Activated naive CD4-positive, alpha-beta T cell treated with anti-CD3 and anti-CD28 coated beads for 36 hours (primary cell): ENCODE measurements at regions not wholly inside any gene's neighbourhood (a gene's known extent, or its start where the extent isn't known, plus 50 kb on each side); places are given as distances from the start of the nearest gene placed in this dataset.
"Not testable (repeated sequence)": the region's sequence is repeated elsewhere in the genome, so short reads cannot be mapped to it uniquely, and the experiment has no call there.

ENCODE experiments used
- CTCF ChIA-PET: fragments of 350-600 bp; sonication (Branson Sonifier 250); formaldehyde crosslinking; loops from one replicate; lab custom pipeline; 2021; ENCODE audit warnings: antibody characterized with exemption; lab: Charles Lee
- DNase-seq: peaks from one replicate; pipeline ENCODE4 v3.0.0-alpha.2; 2020
- H3K27ac Mint-ChIP-seq: one replicate; pipeline ENCODE4 v1.8.0; 2021; ENCODE audit warnings: mild to moderate bottlenecking, mixed read lengths
- H3K27me3 Mint-ChIP-seq: one replicate; pipeline ENCODE4 v1.8.0; 2021; ENCODE audit warnings: low read depth, mixed read lengths
- H3K36me3 Mint-ChIP-seq: one replicate; pipeline ENCODE4 v1.8.0; 2021; ENCODE audit warnings: low read depth, mixed read lengths
- H3K4me1 Mint-ChIP-seq: one replicate; pipeline ENCODE4 v1.8.0; 2021; ENCODE audit warnings: low read depth, mixed read lengths
- H3K4me3 Mint-ChIP-seq: one replicate; pipeline ENCODE4 v1.8.0; 2021; ENCODE audit warnings: mild to moderate bottlenecking, moderate library complexity, mixed read lengths
- H3K9me3 Mint-ChIP-seq: one replicate; pipeline ENCODE4 v1.8.0; 2021; ENCODE audit warnings: mixed read lengths
- intact Hi-C: fragments of 100-400 bp; cut with micrococcal nuclease; formaldehyde crosslinking; loops from one replicate; pipeline ENCODE4 v1.15.1; 2023

- H3K4me3 Mint-ChIP-seq = no peak overlapping the region
- CTCF ChIA-PET = no interaction called here
Observed at GRCh38 chr1:90291431-90292216, 296.7 kb downstream of the ZNF326 start.

GRCh38 chr1:90282811-90283210 lies 287.9 kb downstream of the ZNF326 start:
- Mint-ChIP-seq H3K36me3 (no peaks in the 10 kb centered on the region), H3K4me1 (no peaks in the 10 kb centered on the region), H3K27me3 (no peaks in the 10 kb centered on the region), H3K9me3 (no peaks in the 10 kb centered on the region), H3K4me3 (no peak overlapping the region), H3K27ac (no peak overlapping the region)
- DNase-seq = no peak
- CTCF ChIA-PET = no interaction called here
- intact Hi-C loops = no loop called here

More at GRCh38 chr1:90291431-90292216, 296.7 kb downstream of the ZNF326 start:
- Mint-ChIP-seq H3K27ac (no peak overlapping the region), H3K4me1 (no peaks in the 10 kb centered on the region), H3K27me3 (peaks cover 3% of the 10 kb centered on the region), H3K36me3 (no peaks in the 10 kb centered on the region), H3K9me3 (no peaks in the 10 kb centered on the region)
- intact Hi-C loops = no loop called here
- DNase-seq = no peak

GRCh38 chr1:90281886-90282285 lies 287.0 kb downstream of the ZNF326 start:
- H3K4me3 Mint-ChIP-seq, DNase-seq, intact Hi-C loops, H3K9me3 Mint-ChIP-seq, H3K4me1 Mint-ChIP-seq, CTCF ChIA-PET, H3K36me3 Mint-ChIP-seq, H3K27ac Mint-ChIP-seq, H3K27me3 Mint-ChIP-seq: not testable (repeated sequence)

GRCh38 chr1:90277270-90277669 lies 282.4 kb downstream of the ZNF326 start:
- Mint-ChIP-seq H3K27ac (no peak overlapping the region), H3K36me3 (no peaks in the 10 kb centered on the region), H3K4me1 (no peaks in the 10 kb centered on the region), H3K4me3 (no peak overlapping the region), H3K9me3 (no peaks in the 10 kb centered on the region), H3K27me3 (no peaks in the 10 kb centered on the region)
- CTCF ChIA-PET = interaction anchor here (0.5 kb wide), 1 partner anchor 961 kb away, joined by 4 read pairs; no protein-coding TSS in a partner anchor
- intact Hi-C loops = no loop called here
- DNase-seq = no peak

- no peaks in the 10 kb centered on the region for H3K4me1 Mint-ChIP-seq
- no peaks in the 10 kb centered on the region for H3K27me3 Mint-ChIP-seq
- H3K4me3 Mint-ChIP-seq = no peak overlapping the region
- intact Hi-C loops = no loop called here
- no peak for DNase-seq
- no peak overlapping the region for H3K27ac Mint-ChIP-seq
- CTCF ChIA-PET = no interaction called here
- H3K36me3 Mint-ChIP-seq = no peaks in the 10 kb centered on the region
- H3K9me3 Mint-ChIP-seq = no peaks in the 10 kb centered on the region
Observed at GRCh38 chr1:90274376-90274775, 279.5 kb downstream of the ZNF326 start.

GRCh38 chr1:90273241-90273774 lies 278.4 kb downstream of the ZNF326 start:
- H3K27ac Mint-ChIP-seq = no peak overlapping the region
- intact Hi-C loops = no loop called here
- no peak overlapping the region for H3K4me3 Mint-ChIP-seq
- no peaks in the 10 kb centered on the region for H3K36me3 Mint-ChIP-seq
- DNase-seq = no peak
- CTCF ChIA-PET = no interaction called here
- H3K4me1 Mint-ChIP-seq = no peaks in the 10 kb centered on the region
- no peaks in the 10 kb centered on the region for H3K9me3 Mint-ChIP-seq
- no peaks in the 10 kb centered on the region for H3K27me3 Mint-ChIP-seq

- Mint-ChIP-seq H3K27ac (no peak overlapping the region), H3K4me3 (no peak overlapping the region), H3K36me3 (no peaks in the 10 kb centered on the region), H3K27me3 (no peaks in the 10 kb centered on the region), H3K9me3 (no peaks in the 10 kb centered on the region), H3K4me1 (no peaks in the 10 kb centered on the region)
- intact Hi-C loops = loop anchor here (5.0 kb wide), 1 partner anchor 400 kb away; no protein-coding TSS in a partner anchor
- CTCF ChIA-PET = no interaction called here
- no peak for DNase-seq
Observed at GRCh38 chr1:90262791-90263190, 267.9 kb downstream of the ZNF326 start.

GRCh38 chr1:90262286-90262685 lies 267.4 kb downstream of the ZNF326 start:
- H3K4me1 Mint-ChIP-seq = no peaks in the 10 kb centered on the region
- CTCF ChIA-PET = no interaction called here
- H3K9me3 Mint-ChIP-seq = no peaks in the 10 kb centered on the region
- H3K27ac Mint-ChIP-seq = no peak overlapping the region
- no peaks in the 10 kb centered on the region for H3K36me3 Mint-ChIP-seq
- no peak for DNase-seq
- intact Hi-C loops = loop anchor here (5.0 kb wide), 1 partner anchor 400 kb away; no protein-coding TSS in a partner anchor
- peaks cover under 1% of the 10 kb centered on the region for H3K27me3 Mint-ChIP-seq
- H3K4me3 Mint-ChIP-seq = no peak overlapping the region

- CTCF ChIA-PET = no interaction called here
- Mint-ChIP-seq H3K27me3 (no peaks in the 10 kb centered on the region), H3K27ac (no peak overlapping the region), H3K4me1 (no peaks in the 10 kb centered on the region), H3K4me3 (no peak overlapping the region), H3K36me3 (no peaks in the 10 kb centered on the region), H3K9me3 (peaks cover 13% of the 10 kb centered on the region)
- DNase-seq = no peak
- intact Hi-C loops = no loop called here
Observed at GRCh38 chr1:90246069-90246468, 251.2 kb downstream of the ZNF326 start.

- no peak for DNase-seq
- Mint-ChIP-seq H3K27me3 (peaks cover 2% of the 10 kb centered on the region), H3K36me3 (no peaks in the 10 kb centered on the region), H3K9me3 (peaks cover 1% of the 10 kb centered on the region), H3K4me3 (no peak overlapping the region), H3K27ac (no peak overlapping the region), H3K4me1 (no peaks in the 10 kb centered on the region)
- CTCF ChIA-PET = no interaction called here
- intact Hi-C loops = no loop called here
Observed at GRCh38 chr1:90236493-90236892, 241.6 kb downstream of the ZNF326 start.

- no peak for DNase-seq
- Mint-ChIP-seq H3K9me3 (peaks cover 5% of the 10 kb centered on the region), H3K27ac (no peak overlapping the region), H3K36me3 (no peaks in the 10 kb centered on the region), H3K4me3 (no peak overlapping the region), H3K27me3 (peaks cover 3% of the 10 kb centered on the region), H3K4me1 (no peaks in the 10 kb centered on the region)
- CTCF ChIA-PET = no interaction called here
- intact Hi-C loops = no loop called here
Observed at GRCh38 chr1:90223401-90223800, 228.5 kb downstream of the ZNF326 start.

GRCh38 chr1:90220941-90221693 lies 226.2 kb downstream of the ZNF326 start:
- peaks cover 5% of the 10 kb centered on the region for H3K9me3 Mint-ChIP-seq
- CTCF ChIA-PET = no interaction called here
- peaks cover 3% of the 10 kb centered on the region for H3K27me3 Mint-ChIP-seq
- H3K36me3 Mint-ChIP-seq = no peaks in the 10 kb centered on the region
- H3K4me1 Mint-ChIP-seq = no peaks in the 10 kb centered on the region
- H3K4me3 Mint-ChIP-seq = no peak overlapping the region
- H3K27ac Mint-ChIP-seq = no peak overlapping the region
- intact Hi-C loops = no loop called here
- DNase-seq = no peak
